HCT116 (cell line): ENCODE measurements at regions not wholly inside any gene's neighbourhood (a gene's known extent, or its start where the extent isn't known, plus 50 kb on each side); places are given as distances from the start of the nearest gene placed in this dataset.

ENCODE experiments used
- ATAC-seq: fragments of 200-7000 bp; cut with Tn5 transposase; 2 replicates; pipeline ENCODE4 v1.9.1; 2020; ENCODE audit warnings: mild to moderate bottlenecking, moderate library complexity
- BruUV-seq: library from RNA; stranded (reverse); fragments of 400-500 nt; replicated peaks from 2 replicates; lab custom pipeline; 2021; lab: Mats Ljungman, UMichigan
- CTCF ChIA-PET: fragments of 300-600 bp; sonication (Branson Sonifier 250); formaldehyde crosslinking; loops from one replicate; lab custom pipeline; 2021; ENCODE audit warnings: antibody characterized with exemption; lab: Charles Lee
- POLR2A ChIA-PET: fragments of 300-600, 350-600 bp; sonication (Branson Sonifier 250); formaldehyde crosslinking; loops from one replicate; lab custom pipeline; 2021; ENCODE audit warnings: antibody characterized with exemption; lab: Charles Lee
- RAD21 ChIA-PET, 2 experiments: fragments of 300-600 bp; sonication (Branson Sonifier 250); formaldehyde crosslinking; loops; one replicate each; lab custom pipeline; 2023; ENCODE audit warnings: low total read pairs in 2 of 2; ENCODE audit not compliant: uncharacterized antibody in 2 of 2, unreplicated experiment in 2 of 2, low non-redundant PET in 1 of 2; lab: Charles Lee
- DNase-seq: peaks from one replicate; pipeline ENCODE4 v3.0.0-alpha.2; 2010; ENCODE audit warnings: low read depth, low spot score
- H2AFZ ChIP-seq: fragments of 200-600 bp; shearing (Covaris generic), sonication (generic); 2 replicates; pipeline ENCODE4 v1.6.1; 2017; ENCODE audit warnings: low read depth, mixed run types, mixed read lengths, antibody characterized with exemption, low read length; ENCODE audit not compliant: poor library complexity, severe bottlenecking
- H3K27ac ChIP-seq: 2 replicates; pipeline ENCODE4 v1.5.1; 2012; ENCODE audit warnings: low read depth, low read length
- H3K27me3 ChIP-seq: fragments of 200-600 bp; sonication (generic); 2 replicates; pipeline ENCODE4 v1.6.1; 2016; ENCODE audit warnings: mixed run types, low read length, mixed read lengths; ENCODE audit not compliant: insufficient read depth
- H3K36me3 ChIP-seq, 2 experiments: fragments of 200-500 bp in 1 of 2; fragments of 200-600 bp in 1 of 2; sonication (Bioruptor generic) in 1 of 2; sonication (generic) in 1 of 2; 2 replicates each; pipeline versions ENCODE4 v1.5.1 to v1.6.1; 2014 to 2016; ENCODE audit warnings: low read length in 2 of 2, inconsistent platforms in 1 of 2, mixed read lengths in 1 of 2, mixed run types in 1 of 2; ENCODE audit not compliant: insufficient read depth in 2 of 2, control insufficient read depth in 1 of 2
- H3K4me1 ChIP-seq, 2 experiments: fragments of 200-600 bp in 1 of 2; sonication (generic) in 1 of 2; 2 replicates each; pipeline versions ENCODE4 v1.5.1 to v1.6.1; 2012 to 2017; ENCODE audit warnings: low read length in 2 of 2, inconsistent platforms in 1 of 2, mild to moderate bottlenecking in 1 of 2, mixed read lengths in 1 of 2, mixed run types in 1 of 2, moderate library complexity in 1 of 2; ENCODE audit not compliant: insufficient read depth in 2 of 2, control insufficient read depth in 1 of 2
- H3K4me2 ChIP-seq: fragments of 200-600 bp; sonication (generic); 2 replicates; pipeline ENCODE4 v1.6.1; 2017; ENCODE audit warnings: mixed run types, low read length, mixed read lengths
- H3K4me3 ChIP-seq, 2 experiments: fragments of 200-600 bp in 1 of 2; sonication (generic) in 1 of 2; replicated peaks in 1 of 2; 2 replicates each; pipeline ENCODE4 v1.5.1; 2011 to 2016; ENCODE audit warnings: low read length in 2 of 2, control low read depth in 1 of 2, low read depth in 1 of 2, mild to moderate bottlenecking in 1 of 2, mixed read lengths in 1 of 2, mixed run types in 1 of 2
- H3K79me2 ChIP-seq: fragments of 200-600 bp; sonication (generic); 2 replicates; pipeline ENCODE4 v1.6.1; 2017; ENCODE audit warnings: mild to moderate bottlenecking, mixed run types, low read length, moderate library complexity, mixed read lengths; ENCODE audit not compliant: insufficient read depth
- H3K9ac ChIP-seq: fragments of 200-600 bp; sonication (generic); 2 replicates; pipeline ENCODE4 v1.6.1; 2016; ENCODE audit warnings: low read length, mixed read lengths
- H3K9me2 ChIP-seq: fragments of 200-600 bp; sonication (generic), shearing (Covaris generic); 2 replicates; pipeline ENCODE4 v1.6.1; 2017; ENCODE audit warnings: mixed run types, mild to moderate bottlenecking, moderate library complexity; ENCODE audit not compliant: insufficient read depth
- H3K9me3 ChIP-seq, 2 experiments: fragments of 200-500 bp in 1 of 2; fragments of 200-600 bp in 1 of 2; sonication (Bioruptor generic) in 1 of 2; sonication (generic) in 1 of 2; 2 replicates each; pipeline ENCODE4 v1.6.1; 2014 to 2017; ENCODE audit warnings: low read length in 2 of 2, mixed read lengths in 2 of 2, inconsistent platforms in 1 of 2, low read depth in 1 of 2, mild to moderate bottlenecking in 1 of 2, mixed run types in 1 of 2, moderate library complexity in 1 of 2; ENCODE audit not compliant: control insufficient read depth in 1 of 2, insufficient read depth in 1 of 2
- H4K20me1 ChIP-seq: fragments of 200-600 bp; sonication (generic), shearing (Covaris generic); 2 replicates; pipeline ENCODE4 v1.6.1; 2017; ENCODE audit warnings: mixed run types, mild to moderate bottlenecking, moderate library complexity; ENCODE audit not compliant: insufficient read depth
- CEBPB ChIP-seq: IDR thresholded peaks from 2 replicates; pipeline ENCODE4 v1.6.1; 2012; ENCODE audit warnings: low read depth
- EZH2 ChIP-seq: fragments of 200-600 bp; sonication (generic); IDR thresholded peaks from 2 replicates; pipeline ENCODE4 v1.6.1; 2017; ENCODE audit warnings: antibody characterized with exemption, mixed run types
- JUND ChIP-seq: IDR thresholded peaks from 2 replicates; pipeline ENCODE4 v1.6.1; 2012
- POLR2A ChIP-seq: IDR thresholded peaks from 2 replicates; pipeline ENCODE4 v1.7.0; 2011; ENCODE audit warnings: borderline replicate concordance; ENCODE audit not compliant: insufficient read depth, insufficient read length; ENCODE audit errors: extremely low read depth
- POLR2AphosphoS5 ChIP-seq: IDR thresholded peaks from 2 replicates; pipeline ENCODE4 v1.6.1; 2011; ENCODE audit warnings: mild to moderate bottlenecking, low read depth, low read length, moderate library complexity
- RAD21 ChIP-seq: IDR thresholded peaks from 2 replicates; pipeline ENCODE4 v1.6.1; 2012; ENCODE audit warnings: low read depth, mild to moderate bottlenecking
- YY1 ChIP-seq: IDR thresholded peaks from 2 replicates; pipeline ENCODE4 v1.6.1; 2011; ENCODE audit warnings: low read length, low read depth, moderate library complexity, mild to moderate bottlenecking; ENCODE audit not compliant: insufficient replicate concordance; ENCODE audit errors: extremely low read depth
- ZBTB33 ChIP-seq: IDR thresholded peaks from 2 replicates; pipeline ENCODE4 v1.6.1; 2011; ENCODE audit warnings: mild to moderate bottlenecking, low read length, moderate library complexity; ENCODE audit not compliant: insufficient replicate concordance; ENCODE audit errors: extremely low read depth
- intact Hi-C: fragments of 100-400 bp; cut with micrococcal nuclease; formaldehyde crosslinking; loops from 2 replicates; pipeline ENCODE4 v1.10.0; 2022
- TF ChIP-seq, protein P1 (sequence below): IDR thresholded peaks from 2 replicates; pipeline ENCODE4 v1.6.1; 2012

- no TSS peak for BruUV-seq
- H3K9me2 ChIP-seq = no peaks in the 10 kb centered on the region
- H4K20me1 ChIP-seq = no peaks in the 10 kb centered on the region
- RAD21 ChIA-PET = no interaction called here
- no peaks in the 10 kb centered on the region for H3K79me2 ChIP-seq
- H2AFZ ChIP-seq = no peak overlapping the region
- no peaks in the 10 kb centered on the region for H3K27me3 ChIP-seq
- H3K4me2 ChIP-seq = no peak overlapping the region
- intact Hi-C loops = loop anchor here (5.0 kb wide), 1 partner anchor 258 kb away; no protein-coding TSS in a partner anchor
- POLR2A ChIA-PET = no interaction called here
- CTCF ChIA-PET = no interaction called here
- DNase-seq = no peak
- no peak overlapping the region for H3K9ac ChIP-seq
- no peaks in the 10 kb centered on the region for H3K36me3 ChIP-seq
- no peak overlapping the region for H3K4me3 ChIP-seq
- H3K27ac ChIP-seq = no peak overlapping the region
- ATAC-seq = no peak
- peaks cover 7 to 17% of the 10 kb centered on the region in 2 experiments; a peak in 2 of 4 replicates for H3K4me1 ChIP-seq
- no peaks in the 10 kb centered on the region for H3K9me3 ChIP-seq
- TF ChIP-seq, protein P1, sequence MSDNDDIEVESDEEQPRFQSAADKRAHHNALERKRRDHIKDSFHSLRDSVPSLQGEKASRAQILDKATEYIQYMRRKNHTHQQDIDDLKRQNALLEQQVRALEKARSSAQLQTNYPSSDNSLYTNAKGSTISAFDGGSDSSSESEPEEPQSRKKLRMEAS = no peak
- TF ChIP-seq YY1 (no peak), CEBPB (no peak), EZH2 (no peak), JUND (no peak), ZBTB33 (no peak), RAD21 (no peak), POLR2A (no peak), POLR2AphosphoS5 (no peak)
- TF ChIP-seq, all 23 proteins: peak for 0
Measured at GRCh38 chr21:31455506-31455905, 111.4 kb upstream of the TIAM1 start.
